Esophagus squamous epithelium (tissue), 4 donors: ENCODE measurements at regions not wholly inside any gene's neighbourhood (a gene's known extent, or its start where the extent isn't known, plus 50 kb on each side); places are given as distances from the start of the nearest gene placed in this dataset.

Source experiments
- CTCF ChIP-seq, 6 experiments: fragments of 450-650 bp in 4 of 6; fragments of 200-600 bp in 2 of 6; sonication (generic) in 2 of 6; IDR thresholded peaks; one replicate each; pipeline ENCODE4 v1.5.1; 2016 to 2019; ENCODE audit warnings: antibody characterized with exemption in 6 of 6, mild to moderate bottlenecking in 4 of 6, moderate library complexity in 4 of 6
- POLR2A ChIP-seq, 4 donors: fragments of 450-650 bp; IDR thresholded peaks; one replicate each; pipeline ENCODE4 v1.6.1; 2017; ENCODE audit warnings: antibody characterized with exemption in 4 of 4, mild to moderate bottlenecking in 4 of 4, moderate library complexity in 3 of 4

- TF ChIP-seq CTCF (IDR thresholded peaks at IDR 0.05), result no peak
- no peak for TF ChIP-seq POLR2A (IDR thresholded peaks at IDR 0.05)
Measured at GRCh38 chr1:119294722-119295121, 73.9 kb upstream of the HAO2 start.
